ENCODE measurements at regions not wholly inside any gene's neighbourhood (a gene's known extent, or its start where the extent isn't known, plus 50 kb on each side); places are given as distances from the start of the nearest gene placed in this dataset.

DNA sequence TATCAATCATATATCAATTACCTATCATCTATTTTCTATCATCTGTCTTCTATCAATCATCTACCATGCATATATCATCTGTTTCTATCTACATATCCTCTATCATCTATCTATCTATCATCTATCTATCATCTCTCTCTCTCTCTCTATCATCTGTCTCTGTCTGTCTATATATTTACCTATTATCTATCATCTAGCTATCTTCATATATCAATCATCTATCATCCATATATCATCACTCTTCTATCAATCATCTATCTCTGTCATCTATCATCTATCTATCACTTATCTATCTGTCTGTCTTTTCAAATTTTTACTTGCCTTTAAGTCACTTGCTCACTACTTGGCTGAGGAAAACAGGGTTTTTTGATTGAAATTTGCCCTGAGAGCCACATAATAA lies 592.3 kb downstream of the DCDC2C start:
- TF ChIP-seq, protein P1, sequence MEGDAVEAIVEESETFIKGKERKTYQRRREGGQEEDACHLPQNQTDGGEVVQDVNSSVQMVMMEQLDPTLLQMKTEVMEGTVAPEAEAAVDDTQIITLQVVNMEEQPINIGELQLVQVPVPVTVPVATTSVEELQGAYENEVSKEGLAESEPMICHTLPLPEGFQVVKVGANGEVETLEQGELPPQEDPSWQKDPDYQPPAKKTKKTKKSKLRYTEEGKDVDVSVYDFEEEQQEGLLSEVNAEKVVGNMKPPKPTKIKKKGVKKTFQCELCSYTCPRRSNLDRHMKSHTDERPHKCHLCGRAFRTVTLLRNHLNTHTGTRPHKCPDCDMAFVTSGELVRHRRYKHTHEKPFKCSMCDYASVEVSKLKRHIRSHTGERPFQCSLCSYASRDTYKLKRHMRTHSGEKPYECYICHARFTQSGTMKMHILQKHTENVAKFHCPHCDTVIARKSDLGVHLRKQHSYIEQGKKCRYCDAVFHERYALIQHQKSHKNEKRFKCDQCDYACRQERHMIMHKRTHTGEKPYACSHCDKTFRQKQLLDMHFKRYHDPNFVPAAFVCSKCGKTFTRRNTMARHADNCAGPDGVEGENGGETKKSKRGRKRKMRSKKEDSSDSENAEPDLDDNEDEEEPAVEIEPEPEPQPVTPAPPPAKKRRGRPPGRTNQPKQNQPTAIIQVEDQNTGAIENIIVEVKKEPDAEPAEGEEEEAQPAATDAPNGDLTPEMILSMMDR (IDR thresholded peaks at IDR 0.05; ENCODE audit: low read depth, low read length), result no peak
- no peak for TF ChIP-seq EZH2phosphoT487 (IDR thresholded peaks at IDR 0.05; ENCODE audit: low read depth)

Data from OCI-LY3 (cell line).